GM12875 (cell line): ENCODE measurements at regions not wholly inside any gene's neighbourhood (a gene's known extent, or its start where the extent isn't known, plus 50 kb on each side); places are given as distances from the start of the nearest gene placed in this dataset.
"Not testable (repeated sequence)": the region's sequence is repeated elsewhere in the genome, so short reads cannot be mapped to it uniquely, and the experiment has no call there.

Source experiments
- H3K4me3 ChIP-seq: one replicate; pipeline ENCODE4 v1.5.1; 2011; ENCODE audit warnings: low read depth, low read length, control low read depth
- TF ChIP-seq, protein P1 (sequence below): IDR thresholded peaks from 2 replicates; pipeline ENCODE4 v1.5.1; 2011; ENCODE audit warnings: low read depth, mild to moderate bottlenecking, control low read depth, inconsistent platforms, low read length, moderate library complexity, borderline replicate concordance; ENCODE audit not compliant: insufficient read depth

DNA sequence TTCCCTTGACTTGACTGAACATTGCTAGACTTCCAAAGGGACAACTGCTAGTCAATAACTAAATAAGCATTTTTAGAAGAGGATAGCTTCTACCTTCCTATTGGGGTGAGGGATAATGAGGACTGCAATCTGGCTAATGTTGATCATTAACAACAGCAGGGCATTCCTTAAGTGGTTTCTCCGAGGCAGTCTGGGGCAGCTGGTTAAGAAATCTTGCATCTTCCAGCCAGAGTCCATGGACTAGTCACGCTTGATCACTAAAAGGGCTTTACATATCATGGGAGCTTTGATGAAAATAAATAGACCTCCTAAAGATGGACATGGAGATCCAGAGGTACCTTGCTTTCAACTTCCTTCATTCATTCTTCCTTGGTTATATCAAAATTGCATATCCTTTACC, 329.4 kb upstream of the ESRRG start:
- TF ChIP-seq, protein P1, sequence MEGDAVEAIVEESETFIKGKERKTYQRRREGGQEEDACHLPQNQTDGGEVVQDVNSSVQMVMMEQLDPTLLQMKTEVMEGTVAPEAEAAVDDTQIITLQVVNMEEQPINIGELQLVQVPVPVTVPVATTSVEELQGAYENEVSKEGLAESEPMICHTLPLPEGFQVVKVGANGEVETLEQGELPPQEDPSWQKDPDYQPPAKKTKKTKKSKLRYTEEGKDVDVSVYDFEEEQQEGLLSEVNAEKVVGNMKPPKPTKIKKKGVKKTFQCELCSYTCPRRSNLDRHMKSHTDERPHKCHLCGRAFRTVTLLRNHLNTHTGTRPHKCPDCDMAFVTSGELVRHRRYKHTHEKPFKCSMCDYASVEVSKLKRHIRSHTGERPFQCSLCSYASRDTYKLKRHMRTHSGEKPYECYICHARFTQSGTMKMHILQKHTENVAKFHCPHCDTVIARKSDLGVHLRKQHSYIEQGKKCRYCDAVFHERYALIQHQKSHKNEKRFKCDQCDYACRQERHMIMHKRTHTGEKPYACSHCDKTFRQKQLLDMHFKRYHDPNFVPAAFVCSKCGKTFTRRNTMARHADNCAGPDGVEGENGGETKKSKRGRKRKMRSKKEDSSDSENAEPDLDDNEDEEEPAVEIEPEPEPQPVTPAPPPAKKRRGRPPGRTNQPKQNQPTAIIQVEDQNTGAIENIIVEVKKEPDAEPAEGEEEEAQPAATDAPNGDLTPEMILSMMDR = no peak
- H3K4me3 ChIP-seq = no peak overlapping the region

GRCh38 chr1:217052196-217052595, 329.0 kb upstream of the ESRRG start:
- TF ChIP-seq, protein P1 = no peak
- no peak overlapping the region for H3K4me3 ChIP-seq

DNA sequence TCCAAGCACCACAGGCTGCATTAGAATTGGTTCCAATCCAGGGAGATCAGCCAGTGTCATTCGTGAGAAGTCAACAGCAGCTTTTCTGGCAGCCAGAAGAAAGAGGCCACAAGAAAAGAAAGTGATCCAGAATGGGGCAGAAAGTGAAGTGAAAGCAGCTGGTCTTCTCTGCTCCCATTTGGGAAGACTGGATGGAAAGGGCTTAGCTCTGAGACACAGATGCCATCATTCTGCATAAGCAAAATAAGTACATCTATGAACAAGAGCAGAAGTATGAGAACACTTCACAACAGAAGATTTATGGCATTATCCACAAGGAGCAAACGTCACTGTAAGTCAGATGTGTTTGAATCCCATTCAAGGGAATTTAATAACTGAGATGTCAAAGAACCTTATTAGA, 326.5 kb upstream of the ESRRG start:
- no peak overlapping the region for H3K4me3 ChIP-seq
- TF ChIP-seq, protein P1 = no peak

DNA sequence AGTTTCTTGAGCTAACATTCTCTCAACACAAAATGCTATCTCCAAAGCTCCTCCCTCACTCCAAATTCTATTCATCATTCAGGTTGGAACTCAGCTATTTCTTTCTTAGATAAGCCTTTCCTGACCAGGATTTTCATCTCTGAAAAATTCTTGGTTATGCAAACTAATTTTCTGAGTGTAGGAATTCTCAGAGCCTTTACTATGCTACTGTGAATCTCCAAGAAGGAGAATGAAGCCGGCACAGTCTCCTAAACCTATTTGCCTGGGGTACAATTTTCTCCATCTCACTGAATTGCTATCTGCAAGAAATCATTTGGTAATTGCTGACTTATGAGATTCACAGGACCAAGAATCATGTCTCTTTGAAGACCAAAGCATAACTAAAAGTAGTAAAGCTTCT, 325.9 kb upstream of the ESRRG start:
- TF ChIP-seq, protein P1 = no peak
- H3K4me3 ChIP-seq = no peak overlapping the region

GRCh38 chr1:217048104-217048707, 325.0 kb upstream of the ESRRG start:
- H3K4me3 ChIP-seq = no peak overlapping the region
- TF ChIP-seq, protein P1 = peak; percentile 58

DNA sequence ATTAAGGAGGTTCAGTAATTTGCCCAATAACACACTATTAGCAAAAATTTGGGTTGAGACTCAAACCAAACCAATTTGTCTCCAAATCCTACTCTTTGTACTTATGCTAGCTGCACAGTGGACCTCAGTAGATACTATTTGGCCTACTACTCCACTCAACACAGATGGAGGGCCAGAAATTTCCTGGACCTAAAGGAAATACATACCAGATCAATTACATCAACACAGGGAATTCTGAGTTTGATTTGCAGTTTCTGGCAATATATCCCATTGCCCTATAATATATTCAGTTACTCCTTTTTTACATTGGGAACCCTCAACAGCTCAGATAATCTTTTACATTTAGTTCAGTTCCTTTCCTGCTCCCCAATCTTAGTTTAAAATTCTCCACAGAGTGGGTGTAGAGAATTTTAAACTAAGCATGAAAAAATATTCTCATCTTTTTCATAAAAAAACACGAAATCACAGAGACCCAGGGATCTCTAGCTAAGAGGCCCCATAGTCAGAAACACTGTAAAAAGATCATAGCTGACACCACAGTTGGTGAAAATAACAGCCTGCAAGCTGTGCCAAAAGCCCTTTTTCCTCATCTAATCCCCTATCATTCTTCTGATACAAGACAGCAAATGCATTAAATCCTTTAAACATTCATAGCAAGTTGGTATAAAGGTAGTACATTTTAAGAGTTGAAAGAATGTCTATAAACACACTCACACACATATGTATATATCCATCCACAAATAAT, 317.7 kb upstream of the ESRRG start:
- TF ChIP-seq, protein P1 = no peak
- no peak overlapping the region for H3K4me3 ChIP-seq

DNA sequence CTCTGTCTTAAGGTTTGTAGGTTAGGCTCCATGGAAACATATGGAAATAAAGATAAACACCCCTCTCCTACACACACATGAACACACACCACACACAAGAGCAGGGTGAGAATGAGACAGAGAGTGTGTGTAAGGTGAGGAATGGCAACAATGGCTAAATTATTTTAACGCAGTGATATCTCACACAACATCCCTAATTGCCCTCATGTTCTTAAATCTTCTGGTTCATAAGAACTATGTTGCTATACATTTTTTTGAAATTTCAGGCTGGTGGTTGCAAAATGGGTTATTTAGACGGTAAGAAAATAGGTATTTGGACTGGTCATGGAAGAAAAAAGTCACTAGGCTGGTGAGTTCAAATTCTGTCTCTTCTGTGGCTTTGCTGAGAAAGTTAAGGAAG, 316.7 kb upstream of the ESRRG start:
- TF ChIP-seq, protein P1 = no peak
- no peak overlapping the region for H3K4me3 ChIP-seq

- not testable (repeated sequence) for H3K4me3 ChIP-seq
Observed at GRCh38 chr1:217039139-217039538, 315.9 kb upstream of the ESRRG start.
